Neural cell (in vitro differentiated cells): ENCODE measurements at regions not wholly inside any gene's neighbourhood (a gene's known extent, or its start where the extent isn't known, plus 50 kb on each side); places are given as distances from the start of the nearest gene placed in this dataset.

Experiments
- H2AFZ ChIP-seq: fragments of 200-600, 300-800 bp; sonication (generic), shearing (Covaris generic); 2 replicates; pipeline ENCODE4 v1.6.0; 2014; ENCODE audit warnings: low read depth, mild to moderate bottlenecking, antibody characterized with exemption, low read length, moderate library complexity
- H3F3A ChIP-seq: fragments of 200-600 bp; shearing (Covaris generic); 2 replicates; pipeline ENCODE4 v1.6.1; 2016; ENCODE audit warnings: mild to moderate bottlenecking, moderate library complexity, mixed read lengths, antibody characterized with exemption, low read length; ENCODE audit not compliant: insufficient read depth, poor library complexity, severe bottlenecking
- H3K27ac ChIP-seq: fragments of 200-600, 300-800 bp; sonication (generic), shearing (Covaris generic); 2 replicates; pipeline ENCODE4 v1.5.1; 2014; ENCODE audit warnings: mild to moderate bottlenecking, low read length, moderate library complexity
- H3K27me3 ChIP-seq: fragments of 300-800, 200-600 bp; sonication (generic), shearing (Covaris generic); 2 replicates; pipeline ENCODE4 v1.6.0; 2014; ENCODE audit warnings: mild to moderate bottlenecking, low read depth, low read length, moderate library complexity; ENCODE audit not compliant: insufficient read depth
- H3K36me3 ChIP-seq: fragments of 300-800, 200-600 bp; sonication (generic), shearing (Covaris generic); 2 replicates; pipeline ENCODE4 v1.5.1; 2014; ENCODE audit warnings: mild to moderate bottlenecking, antibody characterized with exemption, low read length, moderate library complexity; ENCODE audit not compliant: insufficient read depth
- H3K4me2 ChIP-seq: fragments of 300-800, 200-600 bp; sonication (generic), shearing (Covaris generic); 2 replicates; pipeline ENCODE4 v1.6.0; 2014; ENCODE audit warnings: mild to moderate bottlenecking, low read length
- H3K4me3 ChIP-seq: fragments of 300-800, 200-600 bp; sonication (generic), shearing (Covaris generic); 2 replicates; pipeline ENCODE4 v1.5.1; 2014; ENCODE audit warnings: mild to moderate bottlenecking, low read length, moderate library complexity
- H3K79me2 ChIP-seq: fragments of 200-600 bp; shearing (Covaris generic); replicated peaks from 2 replicates; pipeline ENCODE4 v1.6.0; 2014; ENCODE audit warnings: mild to moderate bottlenecking, low read length, moderate library complexity; ENCODE audit not compliant: insufficient read depth
- H3K9ac ChIP-seq: fragments of 300-800, 200-600 bp; sonication (generic), shearing (Covaris generic); 2 replicates; pipeline ENCODE4 v1.6.1; 2016; ENCODE audit warnings: mild to moderate bottlenecking, low read length, mixed read lengths
- H3K9me2 ChIP-seq: fragments of 200-600 bp; shearing (Covaris generic); 2 replicates; pipeline ENCODE4 v1.6.1; 2016; ENCODE audit warnings: mild to moderate bottlenecking, low read length, mixed read lengths; ENCODE audit not compliant: insufficient read depth
- H3K9me3 ChIP-seq: fragments of 200-600, 300-800 bp; sonication (generic), shearing (Covaris generic); 2 replicates; pipeline ENCODE4 v1.6.1; 2016; ENCODE audit warnings: mild to moderate bottlenecking, mixed run types, low read length, moderate library complexity, mixed read lengths
- H4K20me1 ChIP-seq: fragments of 200-600 bp; shearing (Covaris generic); 2 replicates; pipeline ENCODE4 v1.6.1; 2016; ENCODE audit warnings: mild to moderate bottlenecking, mixed run types; ENCODE audit not compliant: insufficient read depth
- EP300 ChIP-seq: fragments of 450-650 bp; conservative IDR thresholded peaks from 2 replicates; pipeline ENCODE4 v1.6.1; 2014; ENCODE audit warnings: antibody characterized with exemption, mild to moderate bottlenecking, moderate library complexity; ENCODE audit not compliant: poor library complexity, severe bottlenecking
- EZH2 ChIP-seq: fragments of 200-600, 300-800 bp; shearing (Covaris generic), sonication (generic); IDR thresholded peaks from 2 replicates; pipeline ENCODE4 v1.6.1; 2014; ENCODE audit warnings: antibody characterized with exemption, low read length, borderline replicate concordance, mild to moderate bottlenecking; ENCODE audit not compliant: insufficient read depth, poor library complexity, severe bottlenecking
- MXI1 ChIP-seq: fragments of 450-650 bp; conservative IDR thresholded peaks from 2 replicates; pipeline ENCODE4 v1.6.1; 2014; ENCODE audit warnings: antibody characterized with exemption, mild to moderate bottlenecking; ENCODE audit not compliant: poor library complexity, severe bottlenecking
- POLR2AphosphoS5 ChIP-seq: IDR thresholded peaks from 2 replicates; pipeline ENCODE4 v1.6.1; 2012
- RAD21 ChIP-seq: fragments of 450-650 bp; conservative IDR thresholded peaks from 2 replicates; pipeline ENCODE4 v1.6.1; 2014; ENCODE audit warnings: antibody characterized with exemption, mild to moderate bottlenecking, moderate library complexity
- SMC3 ChIP-seq: fragments of 450-650 bp; conservative IDR thresholded peaks from 2 replicates; pipeline ENCODE4 v1.6.1; 2014; ENCODE audit warnings: antibody characterized with exemption, mild to moderate bottlenecking, moderate library complexity; ENCODE audit not compliant: poor library complexity
- TAF1 ChIP-seq: IDR thresholded peaks from 2 replicates; pipeline ENCODE4 v1.6.1; 2012; ENCODE audit warnings: low read depth
- TF ChIP-seq, protein P1 (sequence below): fragments of 450-650 bp; IDR thresholded peaks from 2 replicates; pipeline ENCODE4 v1.5.1; 2014; ENCODE audit warnings: antibody characterized with exemption, mild to moderate bottlenecking, moderate library complexity; ENCODE audit not compliant: poor library complexity, severe bottlenecking
- TF ChIP-seq, protein P2 (sequence below): IDR thresholded peaks from 2 replicates; pipeline ENCODE4 v1.6.1; 2012; ENCODE audit warnings: borderline replicate concordance

DNA sequence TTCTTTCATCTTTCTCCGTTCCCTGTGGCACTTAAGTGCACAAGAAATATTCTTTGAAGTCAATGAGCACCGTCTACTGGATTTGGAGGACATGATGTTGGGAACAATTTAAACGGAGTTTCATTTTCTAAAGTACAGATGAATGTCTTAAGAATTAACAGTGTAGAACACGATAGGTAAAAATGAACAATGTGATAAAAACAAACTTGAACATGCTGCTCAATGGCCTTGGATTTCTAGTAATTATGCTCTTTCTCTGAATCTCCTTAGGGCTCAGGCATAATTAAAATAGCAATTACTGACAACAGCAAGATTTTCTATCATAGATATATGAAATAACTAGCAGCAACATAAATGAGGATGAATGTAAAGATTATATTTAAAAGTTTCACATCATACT, 142.2 kb upstream of the CDH6 start:
- Histone ChIP-seq H4K20me1 (no peaks in the 10 kb centered on the region), H3K79me2 (no peaks in the 10 kb centered on the region), H3K4me3 (no peak overlapping the region), H3K9ac (no peak overlapping the region), H3K9me3 (no peaks in the 10 kb centered on the region), H3K36me3 (no peaks in the 10 kb centered on the region), H3K27me3 (no peaks in the 10 kb centered on the region), H2AFZ (no peak overlapping the region), H3F3A (no peaks in the 10 kb centered on the region), H3K4me2 (no peak overlapping the region), H3K9me2 (no peaks in the 10 kb centered on the region), H3K27ac (no peak overlapping the region)
- TF ChIP-seq MXI1 (no peak), EP300 (no peak), TAF1 (no peak), POLR2AphosphoS5 (no peak), SMC3 (no peak), EZH2 (no peak), RAD21 (no peak)
- TF ChIP-seq, protein P1, sequence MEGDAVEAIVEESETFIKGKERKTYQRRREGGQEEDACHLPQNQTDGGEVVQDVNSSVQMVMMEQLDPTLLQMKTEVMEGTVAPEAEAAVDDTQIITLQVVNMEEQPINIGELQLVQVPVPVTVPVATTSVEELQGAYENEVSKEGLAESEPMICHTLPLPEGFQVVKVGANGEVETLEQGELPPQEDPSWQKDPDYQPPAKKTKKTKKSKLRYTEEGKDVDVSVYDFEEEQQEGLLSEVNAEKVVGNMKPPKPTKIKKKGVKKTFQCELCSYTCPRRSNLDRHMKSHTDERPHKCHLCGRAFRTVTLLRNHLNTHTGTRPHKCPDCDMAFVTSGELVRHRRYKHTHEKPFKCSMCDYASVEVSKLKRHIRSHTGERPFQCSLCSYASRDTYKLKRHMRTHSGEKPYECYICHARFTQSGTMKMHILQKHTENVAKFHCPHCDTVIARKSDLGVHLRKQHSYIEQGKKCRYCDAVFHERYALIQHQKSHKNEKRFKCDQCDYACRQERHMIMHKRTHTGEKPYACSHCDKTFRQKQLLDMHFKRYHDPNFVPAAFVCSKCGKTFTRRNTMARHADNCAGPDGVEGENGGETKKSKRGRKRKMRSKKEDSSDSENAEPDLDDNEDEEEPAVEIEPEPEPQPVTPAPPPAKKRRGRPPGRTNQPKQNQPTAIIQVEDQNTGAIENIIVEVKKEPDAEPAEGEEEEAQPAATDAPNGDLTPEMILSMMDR: no peak
- TF ChIP-seq, protein P2, sequence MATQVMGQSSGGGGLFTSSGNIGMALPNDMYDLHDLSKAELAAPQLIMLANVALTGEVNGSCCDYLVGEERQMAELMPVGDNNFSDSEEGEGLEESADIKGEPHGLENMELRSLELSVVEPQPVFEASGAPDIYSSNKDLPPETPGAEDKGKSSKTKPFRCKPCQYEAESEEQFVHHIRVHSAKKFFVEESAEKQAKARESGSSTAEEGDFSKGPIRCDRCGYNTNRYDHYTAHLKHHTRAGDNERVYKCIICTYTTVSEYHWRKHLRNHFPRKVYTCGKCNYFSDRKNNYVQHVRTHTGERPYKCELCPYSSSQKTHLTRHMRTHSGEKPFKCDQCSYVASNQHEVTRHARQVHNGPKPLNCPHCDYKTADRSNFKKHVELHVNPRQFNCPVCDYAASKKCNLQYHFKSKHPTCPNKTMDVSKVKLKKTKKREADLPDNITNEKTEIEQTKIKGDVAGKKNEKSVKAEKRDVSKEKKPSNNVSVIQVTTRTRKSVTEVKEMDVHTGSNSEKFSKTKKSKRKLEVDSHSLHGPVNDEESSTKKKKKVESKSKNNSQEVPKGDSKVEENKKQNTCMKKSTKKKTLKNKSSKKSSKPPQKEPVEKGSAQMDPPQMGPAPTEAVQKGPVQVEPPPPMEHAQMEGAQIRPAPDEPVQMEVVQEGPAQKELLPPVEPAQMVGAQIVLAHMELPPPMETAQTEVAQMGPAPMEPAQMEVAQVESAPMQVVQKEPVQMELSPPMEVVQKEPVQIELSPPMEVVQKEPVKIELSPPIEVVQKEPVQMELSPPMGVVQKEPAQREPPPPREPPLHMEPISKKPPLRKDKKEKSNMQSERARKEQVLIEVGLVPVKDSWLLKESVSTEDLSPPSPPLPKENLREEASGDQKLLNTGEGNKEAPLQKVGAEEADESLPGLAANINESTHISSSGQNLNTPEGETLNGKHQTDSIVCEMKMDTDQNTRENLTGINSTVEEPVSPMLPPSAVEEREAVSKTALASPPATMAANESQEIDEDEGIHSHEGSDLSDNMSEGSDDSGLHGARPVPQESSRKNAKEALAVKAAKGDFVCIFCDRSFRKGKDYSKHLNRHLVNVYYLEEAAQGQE: no peak

DNA sequence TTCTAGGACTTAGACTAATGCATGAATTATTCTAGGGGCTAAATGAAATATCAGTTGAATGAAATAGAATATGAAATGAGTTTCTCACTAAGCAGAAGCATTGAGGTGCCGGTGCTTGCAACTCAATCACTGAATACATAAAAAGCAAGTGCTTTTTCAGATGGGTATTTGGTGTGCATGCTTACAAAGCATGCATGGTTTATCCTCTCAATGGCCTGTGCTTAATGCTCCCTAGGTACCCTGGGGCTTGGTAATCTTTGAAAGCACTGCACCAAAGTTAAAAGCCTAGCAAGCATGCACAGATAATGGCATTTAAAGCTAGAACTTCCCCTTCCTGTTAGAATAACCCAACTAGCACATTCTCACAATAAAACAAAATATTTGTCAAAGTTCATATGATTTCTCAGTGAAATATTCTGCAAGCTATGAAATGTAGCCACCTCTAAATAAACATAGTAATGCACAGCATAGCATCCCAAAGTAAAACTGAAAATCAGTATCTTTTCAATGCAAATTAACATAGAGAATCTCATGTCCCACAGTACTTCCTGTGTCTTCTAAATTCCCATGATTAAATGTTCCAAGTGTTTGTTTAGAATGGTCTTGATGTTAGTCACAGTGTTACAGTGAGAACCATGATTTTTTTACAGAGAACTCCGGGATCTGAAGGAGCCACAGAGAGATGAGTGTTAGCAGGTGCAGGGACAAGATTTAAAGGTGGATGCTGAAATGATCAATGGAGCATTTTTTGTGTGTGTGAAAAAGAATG, 143.4 kb upstream of the CDH6 start:
- H3K4me3 ChIP-seq: no peak overlapping the region
- H3K27me3 ChIP-seq: no peaks in the 10 kb centered on the region
- no peaks in the 10 kb centered on the region for H4K20me1 ChIP-seq
- no peaks in the 10 kb centered on the region for H3K9me3 ChIP-seq
- no peak overlapping the region for H3K4me2 ChIP-seq
- H3F3A ChIP-seq: no peaks in the 10 kb centered on the region
- H3K9ac ChIP-seq: no peak overlapping the region
- TF ChIP-seq RAD21 (no peak), POLR2AphosphoS5 (no peak), EP300 (no peak), EZH2 (no peak)
- TF ChIP-seq, protein P1: no peak
- no peak overlapping the region for H2AFZ ChIP-seq
- no peak overlapping the region for H3K27ac ChIP-seq
- no peaks in the 10 kb centered on the region for H3K79me2 ChIP-seq
- no peaks in the 10 kb centered on the region for H3K9me2 ChIP-seq
- no peaks in the 10 kb centered on the region for H3K36me3 ChIP-seq
